ACC112 (cell line): ENCODE measurements at regions not wholly inside any gene's neighbourhood (a gene's known extent, or its start where the extent isn't known, plus 50 kb on each side); places are given as distances from the start of the nearest gene placed in this dataset.

Source experiments
- H2AFZ ChIP-seq: fragments of 200-600 bp; sonication (generic); one replicate; pipeline ENCODE4 v1.6.0; 2017; ENCODE audit warnings: antibody characterized with exemption, low read length; ENCODE audit not compliant: unreplicated experiment
- H3K27ac ChIP-seq: fragments of 200-600 bp; sonication (generic); 2 replicates; pipeline ENCODE4 v1.5.1; 2014; ENCODE audit warnings: low read depth, mild to moderate bottlenecking, antibody characterized with exemption, low read length, moderate library complexity
- H3K27me3 ChIP-seq: fragments of 200-600 bp; sonication (generic); 2 replicates; pipeline ENCODE4 v1.6.1; 2014; ENCODE audit warnings: mild to moderate bottlenecking, antibody characterized with exemption, low read length, moderate library complexity, mixed read lengths; ENCODE audit not compliant: insufficient read depth
- H3K36me3 ChIP-seq: fragments of 200-600 bp; sonication (generic); 2 replicates; pipeline ENCODE4 v1.6.1; 2016; ENCODE audit warnings: mild to moderate bottlenecking, antibody characterized with exemption, low read length, moderate library complexity, mixed read lengths; ENCODE audit not compliant: insufficient read depth
- H3K4me1 ChIP-seq: fragments of 200-600 bp; sonication (generic); one replicate; pipeline ENCODE4 v1.6.1; 2016; ENCODE audit warnings: low read length, mixed read lengths; ENCODE audit not compliant: insufficient read depth, unreplicated experiment, control insufficient read depth
- H3K4me3 ChIP-seq: fragments of 200-600 bp; sonication (generic); 2 replicates; pipeline ENCODE4 v1.5.1; 2014; ENCODE audit warnings: mild to moderate bottlenecking, low read depth, low read length
- H3K79me2 ChIP-seq: fragments of 200-600 bp; sonication (generic); one replicate; pipeline ENCODE4 v1.6.0; 2016; ENCODE audit warnings: low read length; ENCODE audit not compliant: control insufficient read depth, unreplicated experiment, insufficient read depth

DNA sequence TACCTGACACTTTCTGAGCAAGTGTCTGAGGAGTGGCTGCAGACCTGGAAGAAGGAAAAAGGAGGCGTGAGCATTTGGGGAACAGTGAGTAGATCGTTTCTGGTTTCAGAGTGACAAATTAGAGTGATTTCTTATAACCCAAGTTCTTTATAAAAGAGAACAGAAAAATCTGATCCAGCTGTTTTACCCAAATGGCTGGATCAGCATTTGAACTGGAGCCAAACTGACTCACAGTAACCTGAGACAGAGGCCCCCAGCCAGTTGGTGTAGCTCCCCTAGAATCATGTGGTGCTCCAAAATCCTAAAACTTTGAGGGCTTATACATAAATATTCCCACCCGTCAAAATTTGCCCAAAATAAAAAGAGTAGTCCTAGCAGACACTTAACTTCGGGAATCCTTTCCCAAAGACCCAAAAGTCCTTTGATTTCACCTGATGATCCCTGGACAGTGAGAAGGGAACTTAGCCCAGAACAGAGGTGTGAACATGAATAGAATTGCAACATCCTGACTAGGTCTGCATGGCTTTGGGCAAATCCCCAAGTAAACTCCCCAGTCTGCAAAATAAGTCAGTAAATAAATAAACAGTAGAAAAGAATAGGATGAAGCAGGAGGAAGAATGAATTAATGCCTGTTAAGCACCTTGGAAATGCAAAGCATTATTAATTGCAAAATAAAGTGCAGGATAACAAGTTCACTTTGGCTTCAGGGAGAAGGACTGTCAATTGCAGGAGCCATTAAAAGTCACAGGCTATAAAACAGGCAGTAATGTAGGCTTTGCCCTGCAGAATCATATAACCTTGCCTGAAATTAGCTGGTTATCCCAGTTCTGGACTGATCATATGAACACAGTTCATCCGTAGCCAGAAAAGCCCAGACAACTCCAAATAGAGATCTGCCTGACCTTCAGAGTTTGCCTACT lies 262.0 kb upstream of the JARID2 start:
- H3K36me3 ChIP-seq: no peaks in the 10 kb centered on the region
- peaks cover 4% of the 10 kb centered on the region; the same call in 1 of the 2 replicates for H3K27me3 ChIP-seq
- H3K4me1 ChIP-seq: no peaks in the 10 kb centered on the region
- no peak overlapping the region for H2AFZ ChIP-seq
- H3K4me3 ChIP-seq: no peak overlapping the region
- H3K79me2 ChIP-seq: no peaks in the 10 kb centered on the region
- H3K27ac ChIP-seq: no peak overlapping the region

DNA sequence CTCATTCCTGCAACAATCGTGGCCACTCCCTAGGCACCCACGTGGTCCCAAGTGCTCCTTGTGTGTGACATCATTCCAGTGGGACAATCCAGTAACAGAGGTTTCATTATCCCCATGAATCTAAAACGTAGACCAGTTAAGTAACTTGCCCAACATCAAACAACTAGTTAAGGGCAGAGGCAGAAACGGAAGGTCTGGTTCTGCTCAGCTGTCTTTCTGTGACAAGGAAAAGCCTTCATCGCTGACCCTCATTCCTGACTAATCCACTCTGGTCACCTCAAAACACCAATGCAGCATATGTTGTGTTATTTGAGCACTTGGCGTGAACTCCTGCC lies 261.4 kb upstream of the JARID2 start:
- peaks cover 4% of the 10 kb centered on the region; the same call in 1 of the 2 replicates for H3K27me3 ChIP-seq
- peak overlapping the region; percentile 7; the same call in 1 of the 2 replicates for H3K4me3 ChIP-seq
- no peak overlapping the region for H2AFZ ChIP-seq
- H3K79me2 ChIP-seq: no peaks in the 10 kb centered on the region
- no peaks in the 10 kb centered on the region for H3K4me1 ChIP-seq
- H3K36me3 ChIP-seq: no peaks in the 10 kb centered on the region
- H3K27ac ChIP-seq: no peak overlapping the region

DNA sequence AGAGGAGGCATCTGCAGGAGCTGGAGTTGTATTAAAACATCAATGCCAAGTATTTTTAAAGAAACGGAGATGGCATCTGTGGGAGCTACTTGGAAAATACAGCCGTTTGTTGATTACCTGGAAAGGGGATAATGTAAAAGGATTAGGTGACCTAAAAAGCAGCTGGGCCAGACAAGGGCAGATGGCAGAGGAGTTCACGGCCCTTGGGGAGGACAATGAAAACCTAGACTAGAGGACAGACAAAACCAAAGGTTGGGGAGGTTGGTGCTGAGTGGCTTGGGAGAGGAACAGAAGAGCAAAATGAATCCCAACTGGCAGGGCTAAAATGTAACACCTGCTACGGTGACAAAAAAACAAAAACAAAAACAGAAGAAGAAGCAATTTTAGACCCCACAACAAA lies 260.5 kb upstream of the JARID2 start:
- H3K79me2 ChIP-seq: no peaks in the 10 kb centered on the region
- H3K27ac ChIP-seq: no peak overlapping the region
- H3K27me3 ChIP-seq: peaks cover 4% of the 10 kb centered on the region; the same call in 1 of the 2 replicates
- H2AFZ ChIP-seq: no peak overlapping the region
- H3K36me3 ChIP-seq: no peaks in the 10 kb centered on the region
- H3K4me1 ChIP-seq: no peaks in the 10 kb centered on the region
- no peak overlapping the region for H3K4me3 ChIP-seq

DNA sequence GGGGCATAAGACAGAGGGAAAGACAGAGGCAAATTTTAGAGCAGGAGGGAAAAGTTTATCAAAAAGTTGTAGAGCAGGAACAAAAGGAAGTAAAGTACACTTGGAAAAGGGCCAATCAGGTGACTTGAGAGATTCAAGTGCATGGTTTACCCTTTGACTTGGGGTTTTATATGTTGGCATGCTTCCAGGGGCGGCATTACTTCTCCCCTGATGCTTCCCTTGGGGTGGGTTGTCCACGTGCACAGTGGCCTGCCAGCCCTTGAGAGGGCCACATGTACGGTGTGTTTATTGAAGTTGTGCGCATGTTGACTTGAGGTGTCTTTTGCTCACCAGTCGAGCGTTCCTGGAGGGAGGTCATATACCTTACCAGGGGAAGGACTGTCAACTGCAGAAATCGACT lies 259.5 kb upstream of the JARID2 start:
- Histone ChIP-seq H3K27me3 (peaks cover 4% of the 10 kb centered on the region; the same call in 1 of the 2 replicates), H3K36me3 (no peaks in the 10 kb centered on the region), H3K79me2 (no peaks in the 10 kb centered on the region), H3K4me1 (no peaks in the 10 kb centered on the region), H3K27ac (no peak overlapping the region), H2AFZ (no peak overlapping the region), H3K4me3 (no peak overlapping the region)

DNA sequence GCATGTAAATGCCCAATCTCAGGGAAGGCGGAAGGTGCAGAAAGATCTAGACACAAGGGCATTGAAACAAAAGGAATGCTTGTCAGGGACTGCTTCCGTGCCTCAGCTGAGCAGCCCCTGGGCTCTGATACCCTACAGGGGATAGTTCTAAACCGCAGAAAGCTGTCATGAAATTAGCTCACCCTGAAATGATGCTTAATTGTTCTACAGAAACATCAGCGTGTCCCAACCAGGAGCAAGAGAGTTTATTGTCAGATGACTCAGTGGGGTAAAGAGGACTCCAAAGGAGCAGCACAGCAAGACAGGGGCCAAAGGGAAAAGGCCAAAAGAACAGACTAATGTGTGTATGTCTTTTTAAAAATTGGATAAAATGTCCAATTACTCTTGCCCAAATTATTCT lies 258.4 kb upstream of the JARID2 start:
- Histone ChIP-seq H3K36me3 (no peaks in the 10 kb centered on the region), H3K4me1 (no peaks in the 10 kb centered on the region), H3K4me3 (no peak overlapping the region), H3K79me2 (no peaks in the 10 kb centered on the region), H3K27ac (no peak overlapping the region), H2AFZ (no peak overlapping the region), H3K27me3 (no peaks in the 10 kb centered on the region)

DNA sequence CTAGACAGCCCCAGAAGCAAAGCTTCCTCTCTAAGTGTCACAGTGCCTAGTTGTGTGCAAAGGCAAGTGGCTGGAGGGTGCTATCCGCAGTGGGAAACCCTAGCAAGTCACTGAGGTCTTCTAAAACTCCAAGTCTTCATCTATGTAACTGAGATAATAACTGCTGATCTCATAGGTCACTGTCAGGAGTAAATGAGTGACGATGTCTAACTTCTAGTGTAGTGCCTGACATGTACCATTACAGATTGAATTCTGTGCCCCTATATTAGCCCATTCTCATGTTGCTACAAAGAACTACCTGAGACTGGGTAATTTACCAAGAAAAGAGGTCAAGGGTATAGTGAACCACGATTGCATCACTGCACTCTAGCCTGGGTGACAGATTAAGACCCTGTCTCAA lies 253.5 kb upstream of the JARID2 start:
- Histone ChIP-seq H3K4me1 (no peaks in the 10 kb centered on the region), H2AFZ (no peak overlapping the region), H3K36me3 (no peaks in the 10 kb centered on the region), H3K27ac (no peak overlapping the region), H3K4me3 (no peak overlapping the region), H3K79me2 (no peaks in the 10 kb centered on the region), H3K27me3 (no peaks in the 10 kb centered on the region)

GRCh38 chr6:14995208-14995607 lies 250.7 kb upstream of the JARID2 start:
- H3K79me2 ChIP-seq: no peaks in the 10 kb centered on the region
- H3K4me3 ChIP-seq: no peak overlapping the region
- H3K27me3 ChIP-seq: no peaks in the 10 kb centered on the region
- H3K36me3 ChIP-seq: no peaks in the 10 kb centered on the region
- no peak overlapping the region for H3K27ac ChIP-seq
- H2AFZ ChIP-seq: no peak overlapping the region
- no peaks in the 10 kb centered on the region for H3K4me1 ChIP-seq

GRCh38 chr6:14995966-14996602 lies 249.8 kb upstream of the JARID2 start:
- Histone ChIP-seq H3K36me3 (no peaks in the 10 kb centered on the region), H3K79me2 (no peaks in the 10 kb centered on the region), H3K4me3 (no peak overlapping the region), H3K27ac (no peak overlapping the region), H3K4me1 (no peaks in the 10 kb centered on the region), H2AFZ (no peak overlapping the region), H3K27me3 (no peaks in the 10 kb centered on the region)

DNA sequence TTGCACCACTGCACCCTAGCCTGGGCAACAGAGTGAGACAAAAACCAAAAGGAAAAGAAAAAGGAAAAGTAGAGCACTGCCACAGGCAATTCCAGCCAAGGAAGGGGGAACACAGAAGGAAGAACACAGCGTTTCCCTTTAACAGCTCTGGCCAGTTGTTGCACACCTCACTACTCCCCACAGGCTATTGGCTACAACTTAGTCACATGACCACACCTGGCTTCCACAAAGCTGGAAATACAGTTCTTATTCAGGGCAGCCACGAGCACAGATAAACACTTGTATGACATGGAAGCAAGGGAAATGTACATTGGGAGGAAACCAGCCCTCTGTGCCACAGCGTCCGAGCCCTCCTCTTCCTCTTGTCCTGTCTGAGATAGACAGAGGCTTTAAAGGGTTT lies 249.0 kb upstream of the JARID2 start:
- Histone ChIP-seq H3K36me3 (no peaks in the 10 kb centered on the region), H2AFZ (no peak overlapping the region)

GRCh38 chr6:14997507-14997906 lies 248.4 kb upstream of the JARID2 start:
- Histone ChIP-seq H3K36me3 (no peaks in the 10 kb centered on the region), H3K27ac (no peak overlapping the region), H3K4me3 (no peak overlapping the region), H3K4me1 (no peaks in the 10 kb centered on the region), H3K27me3 (no peaks in the 10 kb centered on the region), H2AFZ (no peak overlapping the region), H3K79me2 (no peaks in the 10 kb centered on the region)

More for the DNA sequence above, 249.0 kb upstream of the JARID2 start:
- H3K4me1 ChIP-seq: no peaks in the 10 kb centered on the region
- H3K4me3 ChIP-seq: no peak overlapping the region
- no peaks in the 10 kb centered on the region for H3K79me2 ChIP-seq
- no peak overlapping the region for H3K27ac ChIP-seq
- no peaks in the 10 kb centered on the region for H3K27me3 ChIP-seq

DNA sequence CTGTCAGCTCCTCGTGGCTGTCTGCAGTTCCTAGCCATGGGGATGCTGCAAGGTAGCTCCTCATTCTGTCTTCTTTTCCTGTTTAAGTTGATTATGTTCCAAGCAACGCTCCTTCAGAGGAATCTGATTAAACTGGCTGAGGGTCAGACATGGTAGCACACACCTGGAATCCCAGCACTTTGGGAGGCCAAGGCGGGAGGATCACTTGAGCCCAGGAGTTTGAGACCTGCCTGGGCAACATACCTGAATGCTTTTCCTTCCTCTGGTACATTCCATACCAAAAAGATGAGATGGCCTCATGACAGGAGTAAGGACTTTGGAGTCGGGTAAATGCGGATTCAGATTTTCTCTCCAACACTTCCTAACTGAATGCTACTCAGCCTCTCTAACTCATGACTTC lies 246.8 kb upstream of the JARID2 start:
- Histone ChIP-seq H3K79me2 (no peaks in the 10 kb centered on the region), H3K36me3 (no peaks in the 10 kb centered on the region), H3K27me3 (no peaks in the 10 kb centered on the region), H2AFZ (no peak overlapping the region), H3K4me3 (no peak overlapping the region), H3K27ac (no peak overlapping the region), H3K4me1 (no peaks in the 10 kb centered on the region)
